Left ventricle myocardium inferior (tissue), 1 donor: ENCODE measurements at regions not wholly inside any gene's neighbourhood (a gene's known extent, or its start where the extent isn't known, plus 50 kb on each side); places are given as distances from the start of the nearest gene placed in this dataset.

Source experiments
- DNase-seq: peaks from one replicate; pipeline ENCODE4 v3.0.0-alpha.2; 2020
- H3K27ac ChIP-seq: fragments of 200-600 bp; replicated peaks from 2 replicates; pipeline ENCODE4 v1.8.0; 2021
- H3K27me3 ChIP-seq: fragments of 200-600 bp; 2 replicates; pipeline ENCODE4 v1.8.0; 2021; ENCODE audit warnings: low read depth
- H3K36me3 ChIP-seq: fragments of 200-600 bp; 2 replicates; pipeline ENCODE4 v1.8.0; 2021
- H3K4me1 ChIP-seq: fragments of 200-600 bp; 2 replicates; pipeline ENCODE4 v1.8.0; 2021
- H3K4me3 ChIP-seq: fragments of 200-600 bp; 2 replicates; pipeline ENCODE4 v1.8.0; 2021; ENCODE audit warnings: mild to moderate bottlenecking, moderate library complexity
- H3K9me3 ChIP-seq: fragments of 200-600 bp; replicated peaks from 2 replicates; pipeline ENCODE4 v1.8.0; 2021
- intact Hi-C: fragments of 100-400 bp; cut with micrococcal nuclease; formaldehyde crosslinking; loops from one replicate; pipeline ENCODE4 v1.11.0; 2022
- TF ChIP-seq, protein P1 (sequence below): fragments of 200-600 bp; IDR thresholded peaks from 2 replicates; pipeline ENCODE4 v1.8.0; 2021; ENCODE audit warnings: antibody characterized with exemption, mild to moderate bottlenecking, borderline replicate concordance
- donor health status: DM: no; HTN: yes; CAD: no; lungs with severe emphysema.

DNA sequence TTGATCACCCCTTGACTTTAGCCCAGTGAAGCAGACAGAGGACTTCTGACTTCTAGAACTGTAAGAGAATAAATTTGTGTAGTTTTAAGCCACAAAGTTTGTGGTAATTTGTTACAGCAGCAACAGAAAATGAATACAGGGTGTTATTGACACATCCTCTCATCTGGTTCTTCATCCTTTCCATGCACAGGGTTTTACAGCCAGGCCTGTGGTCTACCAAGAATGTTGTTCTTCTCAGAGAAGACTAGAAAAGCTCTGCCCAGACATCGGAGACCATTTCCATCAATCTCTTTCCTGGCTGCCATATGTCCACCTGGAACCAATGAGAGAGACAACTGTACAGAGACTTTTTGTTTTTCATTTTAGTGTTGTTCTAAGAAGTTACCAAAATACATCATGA, 308.2 kb upstream of the AMIGO2 start:
- TF ChIP-seq, protein P1, sequence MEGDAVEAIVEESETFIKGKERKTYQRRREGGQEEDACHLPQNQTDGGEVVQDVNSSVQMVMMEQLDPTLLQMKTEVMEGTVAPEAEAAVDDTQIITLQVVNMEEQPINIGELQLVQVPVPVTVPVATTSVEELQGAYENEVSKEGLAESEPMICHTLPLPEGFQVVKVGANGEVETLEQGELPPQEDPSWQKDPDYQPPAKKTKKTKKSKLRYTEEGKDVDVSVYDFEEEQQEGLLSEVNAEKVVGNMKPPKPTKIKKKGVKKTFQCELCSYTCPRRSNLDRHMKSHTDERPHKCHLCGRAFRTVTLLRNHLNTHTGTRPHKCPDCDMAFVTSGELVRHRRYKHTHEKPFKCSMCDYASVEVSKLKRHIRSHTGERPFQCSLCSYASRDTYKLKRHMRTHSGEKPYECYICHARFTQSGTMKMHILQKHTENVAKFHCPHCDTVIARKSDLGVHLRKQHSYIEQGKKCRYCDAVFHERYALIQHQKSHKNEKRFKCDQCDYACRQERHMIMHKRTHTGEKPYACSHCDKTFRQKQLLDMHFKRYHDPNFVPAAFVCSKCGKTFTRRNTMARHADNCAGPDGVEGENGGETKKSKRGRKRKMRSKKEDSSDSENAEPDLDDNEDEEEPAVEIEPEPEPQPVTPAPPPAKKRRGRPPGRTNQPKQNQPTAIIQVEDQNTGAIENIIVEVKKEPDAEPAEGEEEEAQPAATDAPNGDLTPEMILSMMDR: no peak
- Histone ChIP-seq H3K4me1 (peaks cover 19% of the 10 kb centered on the region), H3K27ac (no peak overlapping the region), H3K36me3 (no peaks in the 10 kb centered on the region), H3K9me3 (no peaks in the 10 kb centered on the region), H3K27me3 (peaks cover 23% of the 10 kb centered on the region), H3K4me3 (no peak overlapping the region)
- DNase-seq: no peak
- intact Hi-C loops: no loop called here

DNA sequence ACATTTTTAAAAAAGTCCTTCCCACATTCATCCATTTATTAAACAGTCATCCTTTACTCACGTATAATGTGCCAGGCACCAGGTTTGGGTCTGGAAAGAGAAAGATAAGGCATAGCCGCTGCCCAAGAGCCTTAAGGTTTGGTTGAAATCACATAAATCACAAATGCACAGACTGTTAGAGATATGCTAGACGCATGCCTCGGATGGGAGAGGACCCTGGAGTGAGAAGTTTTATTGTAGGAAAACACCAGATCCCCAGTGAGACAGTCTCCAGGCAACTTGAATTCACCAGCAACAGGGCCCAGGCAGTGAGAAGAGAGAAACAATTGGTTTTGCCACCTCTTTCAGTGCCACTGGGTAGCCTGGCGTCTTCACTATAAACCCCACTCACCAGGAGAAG, 305.9 kb upstream of the AMIGO2 start:
- Histone ChIP-seq H3K9me3 (peaks cover 6% of the 10 kb centered on the region), H3K4me3 (no peak overlapping the region), H3K27me3 (peaks cover 23% of the 10 kb centered on the region), H3K36me3 (no peaks in the 10 kb centered on the region), H3K4me1 (peaks cover 12% of the 10 kb centered on the region), H3K27ac (no peak overlapping the region)
- intact Hi-C loops: no loop called here
- no peak for DNase-seq
- TF ChIP-seq, protein P1: no peak

- peaks cover 17% of the 10 kb centered on the region for H3K4me1 ChIP-seq
- DNase-seq: no peak
- no peaks in the 10 kb centered on the region for H3K36me3 ChIP-seq
- intact Hi-C loops: no loop called here
- TF ChIP-seq, protein P1: no peak
- H3K27me3 ChIP-seq: peaks cover 14% of the 10 kb centered on the region
- H3K9me3 ChIP-seq: peaks cover 6% of the 10 kb centered on the region
- no peak overlapping the region for H3K27ac ChIP-seq
- H3K4me3 ChIP-seq: no peak overlapping the region
Measured at GRCh38 chr12:47383942-47384341, 304.2 kb upstream of the AMIGO2 start.

DNA sequence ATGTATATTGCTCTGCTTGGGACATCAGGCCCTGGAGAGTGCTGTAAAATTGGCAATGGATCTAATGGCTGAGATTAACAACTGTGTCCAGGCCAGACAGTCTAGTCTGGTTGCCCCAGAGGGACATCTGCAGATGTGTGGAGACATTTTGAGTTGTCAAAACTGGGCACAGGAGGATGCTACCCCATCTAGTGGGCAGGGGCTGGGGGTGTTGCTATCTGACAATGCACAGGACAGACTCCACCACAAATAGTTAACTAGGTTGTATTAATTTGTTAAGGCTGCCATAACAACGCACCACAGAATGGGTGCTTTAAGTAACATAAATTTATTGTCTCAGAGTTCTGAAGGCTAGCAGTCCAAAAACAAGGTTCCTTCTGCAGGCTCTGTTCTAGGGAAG, 302.5 kb upstream of the AMIGO2 start:
- Histone ChIP-seq H3K4me3 (no peak overlapping the region), H3K27ac (no peak overlapping the region), H3K36me3 (no peaks in the 10 kb centered on the region), H3K4me1 (peaks cover 34% of the 10 kb centered on the region), H3K27me3 (peaks cover 7% of the 10 kb centered on the region), H3K9me3 (peaks cover 6% of the 10 kb centered on the region)
- intact Hi-C loops: no loop called here
- no peak for DNase-seq
- TF ChIP-seq, protein P1: no peak

DNA sequence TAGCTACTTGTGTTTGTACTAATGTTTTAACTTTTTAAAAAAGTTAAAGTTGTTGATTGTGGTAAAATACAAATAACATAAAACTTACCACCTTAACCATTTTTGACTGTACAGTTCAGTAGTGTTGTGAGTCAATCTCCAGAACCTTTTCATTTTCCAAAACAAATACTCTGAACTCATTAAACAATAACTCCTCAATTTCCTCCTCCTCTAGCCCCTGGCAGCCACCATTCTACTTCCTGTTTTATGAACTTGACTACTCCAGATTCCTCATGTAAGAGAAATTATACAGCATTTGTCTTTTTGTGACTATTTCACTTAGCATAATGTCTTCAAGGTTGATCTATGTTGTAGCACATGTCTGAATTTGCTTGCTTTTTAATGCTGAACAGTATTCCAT, 299.1 kb upstream of the AMIGO2 start:
- TF ChIP-seq, protein P1: no peak
- intact Hi-C loops: no loop called here
- Histone ChIP-seq H3K4me1 (peaks cover 33% of the 10 kb centered on the region), H3K36me3 (no peaks in the 10 kb centered on the region), H3K27ac (peak overlapping the region; percentile 63), H3K4me3 (no peak overlapping the region), H3K9me3 (peaks cover 30% of the 10 kb centered on the region), H3K27me3 (no peaks in the 10 kb centered on the region)
- DNase-seq: no peak

DNA sequence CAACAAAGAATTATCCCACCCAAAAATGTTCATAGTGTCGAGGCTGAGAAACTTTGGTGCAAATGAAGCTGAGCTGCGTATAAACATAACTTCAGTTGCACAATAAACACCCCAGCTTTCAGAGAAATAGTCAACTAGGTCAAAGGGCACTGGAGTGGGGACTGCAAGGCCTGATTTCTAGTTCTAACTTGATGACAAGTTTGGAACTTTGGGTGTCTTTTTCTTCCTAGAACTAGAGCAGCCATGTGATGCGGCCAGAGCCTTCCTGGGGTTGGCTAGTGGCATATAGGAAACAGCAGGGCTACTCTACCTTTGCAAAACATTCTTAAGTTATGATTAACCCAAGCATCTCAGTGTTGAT, 298.4 kb upstream of the AMIGO2 start:
- Histone ChIP-seq H3K4me3 (no peak overlapping the region), H3K27ac (peak overlapping the region; percentile 63), H3K9me3 (peaks cover 33% of the 10 kb centered on the region), H3K27me3 (no peaks in the 10 kb centered on the region), H3K4me1 (peaks cover 27% of the 10 kb centered on the region), H3K36me3 (no peaks in the 10 kb centered on the region)
- no peak for DNase-seq
- TF ChIP-seq, protein P1: no peak
- intact Hi-C loops: no loop called here
